Left ventricle myocardium inferior (tissue), 1 donor: ENCODE measurements at regions not wholly inside any gene's neighbourhood (a gene's known extent, or its start where the extent isn't known, plus 50 kb on each side); places are given as distances from the start of the nearest gene placed in this dataset.

Experiments used
- DNase-seq: peaks from one replicate; pipeline ENCODE4 v3.0.0-alpha.2; 2020
- H3K27ac ChIP-seq: fragments of 200-600 bp; replicated peaks from 2 replicates; pipeline ENCODE4 v1.8.0; 2021
- H3K27me3 ChIP-seq: fragments of 200-600 bp; 2 replicates; pipeline ENCODE4 v1.8.0; 2021; ENCODE audit warnings: low read depth
- H3K36me3 ChIP-seq: fragments of 200-600 bp; 2 replicates; pipeline ENCODE4 v1.8.0; 2021
- H3K4me1 ChIP-seq: fragments of 200-600 bp; 2 replicates; pipeline ENCODE4 v1.8.0; 2021
- H3K4me3 ChIP-seq: fragments of 200-600 bp; 2 replicates; pipeline ENCODE4 v1.8.0; 2021; ENCODE audit warnings: mild to moderate bottlenecking, moderate library complexity
- H3K9me3 ChIP-seq: fragments of 200-600 bp; replicated peaks from 2 replicates; pipeline ENCODE4 v1.8.0; 2021
- CTCF ChIP-seq: fragments of 200-600 bp; IDR thresholded peaks from 2 replicates; pipeline ENCODE4 v1.8.0; 2021; ENCODE audit warnings: antibody characterized with exemption, mild to moderate bottlenecking, borderline replicate concordance
- intact Hi-C: fragments of 100-400 bp; cut with micrococcal nuclease; formaldehyde crosslinking; loops from one replicate; pipeline ENCODE4 v1.11.0; 2022
- donor health status: DM: no; HTN: yes; CAD: no; lungs with severe emphysema.

GRCh38 chr21:19981938-19982337 lies 1016.3 kb upstream of the NCAM2 start:
- H3K9me3 ChIP-seq = no peaks in the 10 kb centered on the region
- H3K36me3 ChIP-seq = no peaks in the 10 kb centered on the region
- no peak overlapping the region for H3K27ac ChIP-seq
- H3K4me1 ChIP-seq = no peaks in the 10 kb centered on the region
- DNase-seq = no peak
- no peak for TF ChIP-seq CTCF
- H3K27me3 ChIP-seq = no peaks in the 10 kb centered on the region
- no peak overlapping the region for H3K4me3 ChIP-seq
- intact Hi-C loops = no loop called here

- intact Hi-C loops = no loop called here
- no peak for TF ChIP-seq CTCF
- Histone ChIP-seq H3K27me3 (no peaks in the 10 kb centered on the region), H3K9me3 (peaks cover 19% of the 10 kb centered on the region), H3K36me3 (no peaks in the 10 kb centered on the region), H3K4me1 (no peaks in the 10 kb centered on the region), H3K4me3 (no peak overlapping the region), H3K27ac (no peak overlapping the region)
- DNase-seq = no peak
These were observed 1011.8 kb upstream of the NCAM2 start for GRCh38 chr21:19986396-19986795.

- Histone ChIP-seq H3K4me3 (no peak overlapping the region), H3K9me3 (peaks cover 19% of the 10 kb centered on the region), H3K4me1 (no peaks in the 10 kb centered on the region), H3K27ac (no peak overlapping the region), H3K36me3 (no peaks in the 10 kb centered on the region), H3K27me3 (no peaks in the 10 kb centered on the region)
- no peak for TF ChIP-seq CTCF
- intact Hi-C loops = no loop called here
- no peak for DNase-seq
These were observed 1010.5 kb upstream of the NCAM2 start for GRCh38 chr21:19987671-19988070.

GRCh38 chr21:19992540-19992939 lies 1005.7 kb upstream of the NCAM2 start:
- no peaks in the 10 kb centered on the region for H3K4me1 ChIP-seq
- peaks cover 19% of the 10 kb centered on the region for H3K9me3 ChIP-seq
- no peak for TF ChIP-seq CTCF
- no peak for DNase-seq
- H3K27ac ChIP-seq = no peak overlapping the region
- no peaks in the 10 kb centered on the region for H3K36me3 ChIP-seq
- intact Hi-C loops = no loop called here
- H3K4me3 ChIP-seq = no peak overlapping the region
- no peaks in the 10 kb centered on the region for H3K27me3 ChIP-seq

GRCh38 chr21:19993268-19993667 lies 1004.9 kb upstream of the NCAM2 start:
- intact Hi-C loops = no loop called here

More at GRCh38 chr21:19993268-19993667, 1004.9 kb upstream of the NCAM2 start:
- DNase-seq = no peak
- Histone ChIP-seq H3K4me3 (no peak overlapping the region), H3K27ac (no peak overlapping the region), H3K36me3 (no peaks in the 10 kb centered on the region), H3K4me1 (no peaks in the 10 kb centered on the region), H3K27me3 (no peaks in the 10 kb centered on the region), H3K9me3 (peaks cover 19% of the 10 kb centered on the region)
- TF ChIP-seq CTCF = no peak
